ENCODE measurements at regions not wholly inside any gene's neighbourhood (a gene's known extent, or its start where the extent isn't known, plus 50 kb on each side); places are given as distances from the start of the nearest gene placed in this dataset.

DNA sequence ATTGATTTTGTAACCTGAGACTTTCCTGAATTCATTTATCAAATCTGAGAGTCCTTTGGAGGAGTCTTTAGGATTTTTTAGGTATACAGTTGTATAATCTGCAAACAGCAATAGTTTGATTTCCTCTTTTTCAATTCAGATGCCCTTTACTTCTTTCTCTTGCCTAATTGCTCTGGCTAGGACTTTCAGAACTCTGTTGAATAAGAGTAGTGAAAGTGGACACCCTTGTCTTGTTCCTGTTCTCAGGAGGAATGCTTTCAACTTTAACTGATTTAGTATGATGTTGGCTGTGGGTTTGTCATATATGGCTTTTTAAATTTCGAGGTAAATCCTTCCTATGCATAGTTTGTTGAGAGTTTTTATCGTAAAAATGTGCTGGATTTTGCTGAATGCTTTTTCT, 227.4 kb downstream of the CSNK2A3 start:
- H3K4me3 ChIP-seq (ENCODE audit: low read depth, low read length), result no peak overlapping the region
- TF ChIP-seq CTCF (IDR thresholded peaks at IDR 0.05; ENCODE audit: borderline replicate concordance, insufficient read depth, low read depth, low read length), result no peak

DNA sequence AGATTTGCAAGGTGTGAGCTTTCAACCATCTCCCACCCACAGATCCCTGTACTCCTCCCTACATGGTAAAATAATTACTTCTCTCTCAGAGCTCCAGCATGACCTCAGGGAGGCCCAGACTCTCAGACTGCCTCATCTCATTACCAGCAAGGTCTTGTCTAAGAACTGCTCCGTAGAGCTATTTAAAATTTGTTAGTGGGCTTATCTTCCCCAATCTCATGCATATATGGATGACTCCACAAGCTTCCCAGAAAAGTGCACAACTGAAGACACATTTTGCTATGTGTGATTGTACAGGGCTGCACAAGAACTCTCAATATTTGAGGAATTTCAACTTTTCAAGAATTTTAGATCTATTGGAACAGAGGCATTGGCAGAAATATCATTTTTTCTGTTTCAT, 230.3 kb downstream of the CSNK2A3 start:
- no peak for TF ChIP-seq CTCF (IDR thresholded peaks at IDR 0.05; ENCODE audit: borderline replicate concordance, insufficient read depth, low read depth, low read length)
- no peak overlapping the region for H3K4me3 ChIP-seq (ENCODE audit: low read depth, low read length)

- TF ChIP-seq CTCF (IDR thresholded peaks at IDR 0.05; ENCODE audit: borderline replicate concordance, insufficient read depth, low read depth, low read length), result no peak
- no peak overlapping the region for H3K4me3 ChIP-seq (ENCODE audit: low read depth, low read length)
Measured at GRCh38 chr11:11119917-11120316, 233.1 kb downstream of the CSNK2A3 start.

GRCh38 chr11:11117730-11118129, 235.3 kb downstream of the CSNK2A3 start:
- no peak for TF ChIP-seq CTCF (IDR thresholded peaks at IDR 0.05; ENCODE audit: borderline replicate concordance, insufficient read depth, low read depth, low read length)
- H3K4me3 ChIP-seq (ENCODE audit: low read depth, low read length), result no peak overlapping the region

GRCh38 chr11:11115475-11115874, 237.6 kb downstream of the CSNK2A3 start:
- no peak for TF ChIP-seq CTCF (IDR thresholded peaks at IDR 0.05; ENCODE audit: borderline replicate concordance, insufficient read depth, low read depth, low read length)
- H3K4me3 ChIP-seq (ENCODE audit: low read depth, low read length), result no peak overlapping the region

DNA sequence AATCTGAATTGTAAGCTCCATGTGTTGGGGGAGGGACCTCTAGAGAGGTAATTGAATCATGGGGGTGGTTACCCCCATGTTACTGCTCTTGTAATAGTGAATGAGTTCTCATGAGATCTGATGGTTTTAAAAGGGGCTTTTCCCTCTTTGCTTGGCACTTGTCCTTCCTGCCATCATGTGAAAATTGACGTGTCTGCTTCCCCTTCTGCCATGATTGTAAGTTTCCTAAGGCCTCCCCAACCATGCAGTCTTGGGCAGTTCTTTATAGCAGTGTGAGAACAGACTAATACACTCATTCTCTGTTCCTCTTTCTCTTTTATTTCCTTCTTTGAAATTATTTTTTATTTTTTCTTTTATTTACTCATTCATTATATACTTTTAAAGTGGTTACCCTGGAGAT, 239.4 kb downstream of the CSNK2A3 start:
- no peak overlapping the region for H3K4me3 ChIP-seq (ENCODE audit: low read depth, low read length)
- no peak for TF ChIP-seq CTCF (IDR thresholded peaks at IDR 0.05; ENCODE audit: borderline replicate concordance, insufficient read depth, low read depth, low read length)

GRCh38 chr11:11108026-11108425, 245.0 kb downstream of the CSNK2A3 start:
- no peak for TF ChIP-seq CTCF (IDR thresholded peaks at IDR 0.05; ENCODE audit: borderline replicate concordance, insufficient read depth, low read depth, low read length)
- H3K4me3 ChIP-seq (ENCODE audit: low read depth, low read length), result no peak overlapping the region

Measured in GM12875 (cell line).